CD4-positive, alpha-beta T cell treated with Interferon alpha-2 for 1 hour (primary cell): ENCODE measurements at regions not wholly inside any gene's neighbourhood (a gene's known extent, or its start where the extent isn't known, plus 50 kb on each side); places are given as distances from the start of the nearest gene placed in this dataset.
"Not testable (repeated sequence)": the region's sequence is repeated elsewhere in the genome, so short reads cannot be mapped to it uniquely, and the experiment has no call there.

ENCODE experiments used
- DNase-seq, 2 donors: peaks; one replicate each; pipeline ENCODE4 v3.0.0-alpha.2; 2020 to 2022

DNA sequence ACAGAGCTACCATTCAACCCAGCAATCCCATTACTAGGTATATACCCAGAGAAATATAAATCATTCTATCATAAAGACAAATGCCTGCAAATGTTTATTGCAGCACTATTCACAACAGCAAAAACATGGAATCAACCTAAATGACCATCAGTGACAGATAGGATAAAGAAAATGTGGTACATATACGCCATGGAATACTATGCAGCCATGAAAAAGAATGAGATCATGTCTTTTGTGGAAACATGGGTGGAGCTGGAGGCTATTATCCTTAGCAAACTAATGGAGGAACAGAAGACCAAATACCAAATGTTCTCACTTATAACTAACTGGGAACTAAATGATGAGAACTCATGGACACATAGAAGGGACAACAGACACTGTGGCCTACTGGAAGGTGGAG lies 318.9 kb downstream of the ZIC3 start:
- not testable (repeated sequence) for DNase-seq

GRCh38 chrX:137891431-137891830 lies 325.5 kb downstream of the ZIC3 start:
- DNase-seq: no peak

DNA sequence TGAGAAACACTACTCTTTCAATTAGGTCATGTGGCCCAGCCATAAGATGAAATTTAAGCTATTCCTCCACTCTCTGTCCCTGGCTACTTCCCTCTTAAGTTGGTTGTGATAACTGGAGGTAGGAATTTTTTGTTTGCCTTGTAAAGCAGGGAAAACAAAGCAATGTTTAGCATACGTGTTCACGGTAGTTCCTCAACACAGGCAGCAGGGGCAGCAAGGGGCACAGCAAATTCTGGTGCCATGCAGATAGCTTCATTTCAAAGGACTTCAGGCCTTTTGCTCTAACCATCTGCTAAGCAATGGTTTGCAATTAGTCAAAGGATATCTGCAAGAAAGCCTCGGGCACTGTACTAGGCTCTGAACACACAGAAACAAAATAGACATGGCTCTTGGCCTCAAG lies 330.2 kb downstream of the ZIC3 start:
- DNase-seq: no peak

- no peak for DNase-seq
Measured at GRCh38 chrX:137915466-137915865, 349.5 kb downstream of the ZIC3 start.

GRCh38 chrX:137916090-137916746 lies 350.3 kb downstream of the ZIC3 start:
- DNase-seq: no peak

- no peak for DNase-seq
Measured at GRCh38 chrX:137926090-137926489, 360.2 kb downstream of the ZIC3 start.

GRCh38 chrX:137929951-137930350 lies 364.0 kb downstream of the ZIC3 start:
- no peak for DNase-seq

DNA sequence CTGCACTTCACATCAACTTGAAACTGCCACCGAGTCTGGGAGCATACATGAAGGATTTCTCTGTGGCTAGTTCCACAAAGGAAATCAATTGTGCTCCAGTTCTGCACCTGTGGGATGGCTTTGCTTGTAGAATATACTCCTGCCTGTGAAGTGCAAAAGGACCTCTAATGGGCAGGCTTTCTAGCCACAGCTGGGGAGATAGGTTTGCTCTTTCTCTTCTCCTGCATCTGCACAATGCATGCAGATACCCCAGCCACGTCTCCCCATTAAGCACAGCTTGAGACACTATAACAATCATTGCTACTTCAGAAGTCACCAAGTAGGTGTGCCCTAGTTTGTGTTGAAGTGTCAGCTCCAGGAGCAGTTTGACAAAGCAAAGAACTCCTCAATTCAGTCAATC lies 364.6 kb downstream of the ZIC3 start:
- no peak for DNase-seq

- DNase-seq: not testable (repeated sequence)
Measured at GRCh38 chrX:137934214-137934613, 368.3 kb downstream of the ZIC3 start.

DNA sequence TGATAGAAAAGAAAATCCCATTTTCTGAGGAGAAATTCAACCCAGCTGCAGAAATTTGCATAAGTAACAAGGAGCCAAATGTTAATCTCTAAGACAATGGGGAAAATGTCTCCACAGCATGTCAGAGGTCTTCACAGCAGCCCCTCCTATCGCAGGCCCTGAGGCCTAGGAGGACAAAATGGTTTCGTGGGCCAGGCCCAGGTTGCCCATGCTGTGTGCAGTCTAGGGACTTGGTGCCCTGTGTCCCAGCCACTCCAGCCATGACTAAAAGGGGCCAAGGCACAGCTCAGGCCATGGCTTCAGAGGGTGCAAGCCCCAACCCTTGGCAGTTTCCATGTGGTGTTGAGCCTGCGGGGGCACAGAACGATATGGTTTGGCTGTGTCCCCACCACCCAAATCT lies 369.0 kb downstream of the ZIC3 start:
- DNase-seq: not testable (repeated sequence)

DNA sequence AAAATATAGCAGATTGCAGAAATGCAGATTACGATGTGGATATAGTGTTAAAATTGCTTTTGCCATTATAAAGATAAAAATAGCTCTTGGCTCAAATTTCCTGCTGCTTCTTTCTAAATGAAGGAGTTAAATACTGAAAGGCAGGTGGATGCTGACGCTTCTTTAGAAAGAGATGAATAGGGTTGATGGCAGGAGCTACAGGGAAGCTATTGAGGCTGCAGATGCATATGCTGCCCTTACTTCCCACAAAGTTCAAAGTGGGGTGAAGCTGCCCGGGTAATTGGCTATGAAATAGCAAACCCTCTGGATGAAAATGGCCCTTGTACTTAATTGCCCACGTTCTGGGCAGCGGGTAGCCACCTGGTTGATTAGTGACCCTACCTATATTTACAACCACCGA lies 379.5 kb downstream of the ZIC3 start:
- DNase-seq: no peak

- no peak for DNase-seq
Measured at GRCh38 chrX:137969191-137969590, 403.3 kb downstream of the ZIC3 start.

GRCh38 chrX:137982472-137983172 lies 416.7 kb downstream of the ZIC3 start:
- DNase-seq: no peak

GRCh38 chrX:137988470-137988869 lies 422.5 kb downstream of the ZIC3 start:
- no peak for DNase-seq

DNA sequence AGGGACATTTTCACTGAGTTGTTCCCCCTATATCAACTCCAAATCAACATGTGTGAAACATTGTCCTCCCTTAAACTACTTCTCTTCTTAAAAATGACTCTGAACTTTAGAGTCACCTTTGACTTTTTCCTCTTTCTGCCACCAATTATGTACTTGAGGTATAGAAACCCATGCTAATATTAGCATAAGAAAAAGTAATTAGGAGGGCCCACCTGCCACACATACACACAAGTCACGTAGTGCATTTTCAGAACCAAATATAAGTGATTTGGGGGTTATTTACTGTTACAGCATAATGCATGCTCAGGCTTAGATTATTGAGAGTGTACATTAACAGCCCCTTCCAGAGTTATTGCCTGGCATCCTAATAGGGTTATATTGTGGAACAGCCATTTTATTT lies 432.7 kb downstream of the ZIC3 start:
- DNase-seq: no peak

- no peak for DNase-seq
Measured at GRCh38 chrX:137999071-137999470, 433.1 kb downstream of the ZIC3 start.

GRCh38 chrX:137999552-137999951 lies 433.6 kb downstream of the ZIC3 start:
- no peak for DNase-seq

DNA sequence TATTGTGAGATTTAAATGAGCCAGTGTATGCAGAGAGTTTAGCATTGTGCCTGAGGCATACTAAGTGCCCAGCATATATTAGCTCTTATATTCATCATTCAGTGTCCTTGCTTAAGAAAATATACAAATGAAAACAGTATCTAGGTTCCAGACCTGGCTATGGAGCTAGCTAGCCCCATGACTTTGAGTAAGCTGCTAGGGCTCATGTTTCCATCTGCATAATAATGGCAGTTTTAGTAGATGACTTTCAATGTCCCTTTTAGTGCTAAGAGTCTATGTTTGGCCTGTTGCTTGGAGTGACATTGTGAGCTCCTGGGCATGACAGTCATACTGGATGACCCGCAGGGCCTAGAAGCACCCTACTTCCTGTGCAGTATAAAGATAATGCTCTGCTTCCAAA lies 435.3 kb downstream of the ZIC3 start:
- no peak for DNase-seq

DNA sequence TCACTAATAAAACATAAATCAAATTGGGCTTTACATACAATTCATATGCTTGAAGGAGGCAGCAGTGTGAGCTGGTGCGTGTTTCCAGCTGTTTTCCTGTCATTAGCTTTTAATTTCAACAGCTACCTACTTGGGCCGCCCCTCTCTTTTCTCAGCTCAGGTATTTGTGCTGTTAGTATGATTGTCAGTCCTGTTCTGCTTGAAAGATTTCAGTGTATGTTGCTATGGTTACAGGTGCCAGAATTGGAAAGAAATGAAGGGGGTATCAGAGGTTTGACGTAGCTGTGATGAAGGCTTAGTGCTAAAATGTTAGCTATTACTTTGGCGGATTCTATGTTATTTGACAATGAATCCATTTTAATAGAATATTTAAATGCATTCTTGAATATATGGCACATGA lies 440.3 kb downstream of the ZIC3 start:
- no peak for DNase-seq

DNA sequence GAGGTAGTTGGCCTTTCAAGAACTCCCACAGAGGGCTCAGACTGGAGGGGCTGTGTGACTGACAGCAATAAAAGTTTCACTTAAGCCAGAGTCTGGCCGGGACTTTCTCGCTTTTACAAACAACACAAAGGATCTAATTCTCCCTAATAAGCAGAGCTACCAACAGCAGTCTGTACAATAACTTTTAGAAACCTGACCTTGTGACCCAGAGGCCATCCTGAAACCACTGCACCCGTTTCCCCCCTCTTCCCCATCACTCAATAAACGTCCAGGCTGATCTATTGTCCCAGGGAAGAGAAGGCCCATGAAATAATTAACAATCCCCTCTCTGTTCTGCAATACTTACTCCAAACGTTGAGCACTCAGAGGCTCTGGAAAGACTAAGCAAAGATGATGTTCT lies 442.4 kb downstream of the ZIC3 start:
- no peak for DNase-seq

GRCh38 chrX:138011468-138011867 lies 445.5 kb downstream of the ZIC3 start:
- no peak for DNase-seq

- DNase-seq: no peak
Measured at GRCh38 chrX:138014577-138014976, 448.6 kb downstream of the ZIC3 start.

DNA sequence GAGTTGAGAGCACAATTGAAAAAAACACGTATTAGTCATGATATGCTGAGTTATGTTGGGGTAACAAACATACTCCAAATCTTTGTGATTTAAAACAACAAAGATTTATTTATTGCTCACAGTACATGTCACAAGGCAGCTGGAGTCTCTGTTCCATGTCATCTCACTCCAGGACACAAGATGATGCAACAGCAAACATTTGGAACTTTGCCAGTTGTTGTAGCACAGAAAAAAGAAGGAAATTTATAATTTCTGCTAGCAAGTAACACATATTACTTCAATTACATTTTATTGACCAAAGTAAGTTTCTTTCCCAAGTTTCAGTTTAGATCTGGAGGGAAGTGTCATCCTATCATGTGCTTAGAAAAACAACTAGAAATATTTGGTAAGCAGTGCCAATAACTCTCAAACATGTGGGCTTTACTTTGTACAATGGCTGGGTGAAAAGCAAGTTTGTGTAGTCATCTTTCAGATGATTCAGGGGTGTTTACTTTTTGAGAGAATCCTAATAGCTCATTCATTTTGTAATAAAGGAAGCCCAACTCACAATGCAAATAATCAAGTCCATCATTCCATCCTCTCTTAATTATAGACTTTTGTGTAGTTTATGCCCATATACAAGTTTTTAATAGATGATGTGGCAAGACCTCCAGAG lies 452.3 kb downstream of the ZIC3 start:
- no peak for DNase-seq

GRCh38 chrX:138020941-138021340 lies 455.0 kb downstream of the ZIC3 start:
- DNase-seq: no peak
